B cell (primary cell): ENCODE measurements at regions not wholly inside any gene's neighbourhood (a gene's known extent, or its start where the extent isn't known, plus 50 kb on each side); places are given as distances from the start of the nearest gene placed in this dataset.

ENCODE experiments used
- ATAC-seq: fragments of 200-7000 bp; cut with Tn5 transposase; one replicate; pipeline ENCODE4 v1.10.0; 2021; ENCODE audit warnings: low read depth, mild to moderate bottlenecking, moderate number of reproducible peaks, moderate library complexity
- CTCF ChIA-PET: fragments of 350-600 bp; sonication (Branson Sonifier 250); formaldehyde crosslinking; loops from one replicate; lab custom pipeline; 2021; ENCODE audit warnings: antibody characterized with exemption, inconsistent platforms; lab: Charles Lee
- POLR2A ChIA-PET: fragments of 350-600 bp; sonication (Branson Sonifier 250); formaldehyde crosslinking; loops from one replicate; lab custom pipeline; 2021; ENCODE audit warnings: antibody characterized with exemption; lab: Charles Lee
- DNase-seq: peaks from one replicate; pipeline ENCODE4 v3.0.0; 2013
- H2AFZ ChIP-seq: 2 replicates; pipeline ENCODE4 v1.6.1; 2012; ENCODE audit warnings: mild to moderate bottlenecking, low read depth, low read length; ENCODE audit not compliant: insufficient read depth, poor library complexity, severe bottlenecking
- H3K27ac ChIP-seq, 2 donors: 1 replicate in 1 of 2; 2 replicates in 1 of 2; pipeline ENCODE4 v1.5.1; 2012 to 2013; ENCODE audit warnings: low read length in 2 of 2, mild to moderate bottlenecking in 2 of 2, moderate library complexity in 1 of 2
- H3K27me3 ChIP-seq, 4 experiments: fragments of 200-600 bp in 1 of 4; sonication (generic) in 1 of 4; replicated peaks in 1 of 4; 1 replicate in 2 of 4; 2 replicates in 2 of 4; pipeline versions ENCODE4 v1.6.1 to v1.7.0; 2013 to 2016; ENCODE audit warnings: low read length in 3 of 4, mild to moderate bottlenecking in 2 of 4, mixed read lengths in 1 of 4, moderate library complexity in 1 of 4; ENCODE audit not compliant: insufficient read depth in 4 of 4, control insufficient read depth in 3 of 4; ENCODE audit errors: control extremely low read depth in 1 of 4
- H3K36me3 ChIP-seq, 2 experiments: replicated peaks in 1 of 2; 1 replicate in 1 of 2; 2 replicates in 1 of 2; pipeline versions ENCODE4 v1.6.1 to v1.7.1; 2013; ENCODE audit warnings: low read length in 1 of 2; ENCODE audit not compliant: insufficient read depth in 2 of 2, control insufficient read depth in 1 of 2; ENCODE audit errors: control extremely low read depth in 1 of 2, extremely low read depth in 1 of 2
- H3K4me1 ChIP-seq, 2 donors: fragments of 200-600 bp in 1 of 2; sonication (generic) in 1 of 2; 1 replicate in 1 of 2; 2 replicates in 1 of 2; pipeline versions ENCODE4 v1.5.1 to v1.6.1; 2013 to 2017; ENCODE audit warnings: low read length in 2 of 2; ENCODE audit not compliant: control insufficient read depth in 2 of 2, insufficient read depth in 2 of 2
- H3K4me2 ChIP-seq: replicated peaks from 2 replicates; pipeline ENCODE3; 2012; ENCODE audit warnings: mild to moderate bottlenecking, low read depth, low read length; ENCODE audit not compliant: poor library complexity, severe bottlenecking
- H3K4me3 ChIP-seq, 5 experiments: fragments of 200-600 bp in 1 of 5; sonication (generic) in 1 of 5; 1 replicate in 3 of 5; 2 replicates in 2 of 5; pipeline versions ENCODE4 v1.5.1 to v1.7.0; 2011 to 2016; ENCODE audit warnings: low read length in 4 of 5, mild to moderate bottlenecking in 4 of 5, low read depth in 2 of 5, control low read depth in 1 of 5, moderate library complexity in 1 of 5; ENCODE audit not compliant: insufficient read depth in 1 of 5; ENCODE audit errors: control extremely low read depth in 1 of 5, extremely low read depth in 1 of 5
- H3K79me2 ChIP-seq: fragments of 200-600 bp; sonication (generic); one replicate; pipeline ENCODE4 v1.6.0; 2016; ENCODE audit warnings: low read length; ENCODE audit not compliant: control insufficient read depth, insufficient read depth
- H3K9ac ChIP-seq: fragments of 200-600 bp; sonication (generic); 2 replicates; pipeline ENCODE4 v1.6.1; 2017; ENCODE audit warnings: mild to moderate bottlenecking, low read length, moderate library complexity
- H3K9me3 ChIP-seq, 3 donors: one replicate each; pipeline versions ENCODE4 v1.6.1 to v1.7.1; 2013; ENCODE audit warnings: low read length in 2 of 3; ENCODE audit not compliant: control insufficient read depth in 2 of 3, insufficient read depth in 1 of 3; ENCODE audit errors: control extremely low read depth in 1 of 3
- H4K20me1 ChIP-seq: 2 replicates; pipeline ENCODE4 v1.6.0; 2012; ENCODE audit warnings: mild to moderate bottlenecking, low read length; ENCODE audit not compliant: insufficient read depth, control insufficient read depth, poor library complexity, severe bottlenecking
- H3K27ac Mint-ChIP-seq: one replicate; pipeline ENCODE4 v1.8.0; 2021; ENCODE audit warnings: mixed read lengths
- H3K27me3 Mint-ChIP-seq: one replicate; pipeline ENCODE4 v1.8.0; 2021; ENCODE audit warnings: mixed read lengths
- H3K4me1 Mint-ChIP-seq: one replicate; pipeline ENCODE4 v1.8.0; 2021; ENCODE audit warnings: mixed read lengths
- H3K4me3 Mint-ChIP-seq: one replicate; pipeline ENCODE4 v1.8.0; 2021; ENCODE audit warnings: mixed read lengths
- H3K9me3 Mint-ChIP-seq: one replicate; pipeline ENCODE4 v1.8.0; 2022; ENCODE audit warnings: mixed read lengths; ENCODE audit not compliant: insufficient read depth
- EZH2 ChIP-seq: IDR thresholded peaks from 2 replicates; pipeline ENCODE4 v1.6.1; 2012; ENCODE audit warnings: borderline replicate concordance, low read depth, mild to moderate bottlenecking, moderate library complexity, low read length; ENCODE audit not compliant: insufficient read depth, poor library complexity, severe bottlenecking
- WGBS: methylation state at CpG from one replicate; pipeline ENCODE4 v1.1.5; 2013; ENCODE audit warnings: missing lambda C conversion rate; ENCODE audit not compliant: insufficient coverage; 5-methylcytosine and 5-hydroxymethylcytosine counted together
- intact Hi-C: fragments of 100-400 bp; cut with micrococcal nuclease; formaldehyde crosslinking; loops from one replicate; pipeline ENCODE4 v1.10.0; 2022
- TF ChIP-seq, protein P1 (sequence below): fragments of 200-600 bp; IDR thresholded peaks from one replicate; pipeline ENCODE4 v1.8.0; 2022; ENCODE audit warnings: antibody characterized with exemption, mild to moderate bottlenecking

GRCh38 chr17:53101706-53102105, 721.0 kb upstream of the KIF2B start:
- Mint-ChIP-seq H3K27ac (no peak overlapping the region), H3K27me3 (no peaks in the 10 kb centered on the region), H3K4me1 (no peaks in the 10 kb centered on the region), H3K9me3 (no peaks in the 10 kb centered on the region), H3K4me3 (no peak overlapping the region)
- Histone ChIP-seq H3K9me3 (peaks cover 0 to 4% (median 0%) of the 10 kb centered on the region in 3 donors), H3K27ac (no peak overlapping the region), H3K27me3 (no peaks in the 10 kb centered on the region), H2AFZ (no peak overlapping the region), H3K79me2 (no peaks in the 10 kb centered on the region), H3K4me3 (no peak overlapping the region), H3K9ac (no peak overlapping the region), H3K36me3 (no peaks in the 10 kb centered on the region), H4K20me1 (no peaks in the 10 kb centered on the region), H3K4me1 (no peaks in the 10 kb centered on the region), H3K4me2 (no peak overlapping the region)
- intact Hi-C loops, result no loop called here
- ChIA-PET POLR2A (no interaction called here), CTCF (no interaction called here)
- DNase-seq (no peak), ATAC-seq (no peak)
- TF ChIP-seq EZH2, result no peak
- TF ChIP-seq, protein P1, sequence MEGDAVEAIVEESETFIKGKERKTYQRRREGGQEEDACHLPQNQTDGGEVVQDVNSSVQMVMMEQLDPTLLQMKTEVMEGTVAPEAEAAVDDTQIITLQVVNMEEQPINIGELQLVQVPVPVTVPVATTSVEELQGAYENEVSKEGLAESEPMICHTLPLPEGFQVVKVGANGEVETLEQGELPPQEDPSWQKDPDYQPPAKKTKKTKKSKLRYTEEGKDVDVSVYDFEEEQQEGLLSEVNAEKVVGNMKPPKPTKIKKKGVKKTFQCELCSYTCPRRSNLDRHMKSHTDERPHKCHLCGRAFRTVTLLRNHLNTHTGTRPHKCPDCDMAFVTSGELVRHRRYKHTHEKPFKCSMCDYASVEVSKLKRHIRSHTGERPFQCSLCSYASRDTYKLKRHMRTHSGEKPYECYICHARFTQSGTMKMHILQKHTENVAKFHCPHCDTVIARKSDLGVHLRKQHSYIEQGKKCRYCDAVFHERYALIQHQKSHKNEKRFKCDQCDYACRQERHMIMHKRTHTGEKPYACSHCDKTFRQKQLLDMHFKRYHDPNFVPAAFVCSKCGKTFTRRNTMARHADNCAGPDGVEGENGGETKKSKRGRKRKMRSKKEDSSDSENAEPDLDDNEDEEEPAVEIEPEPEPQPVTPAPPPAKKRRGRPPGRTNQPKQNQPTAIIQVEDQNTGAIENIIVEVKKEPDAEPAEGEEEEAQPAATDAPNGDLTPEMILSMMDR, result no peak
- WGBS, result 90% methylated on average over 2 of the region's 2 CpGs

GRCh38 chr17:53100126-53100525, 722.6 kb upstream of the KIF2B start:
- DNase-seq (no peak), ATAC-seq (no peak)
- Histone ChIP-seq H3K27me3 (no peaks in the 10 kb centered on the region), H3K4me1 (no peaks in the 10 kb centered on the region), H3K4me3 (no peak overlapping the region), H4K20me1 (no peaks in the 10 kb centered on the region), H3K27ac (no peak overlapping the region), H3K9me3 (peaks cover 0 to 4% (median 0%) of the 10 kb centered on the region in 3 donors), H3K36me3 (no peaks in the 10 kb centered on the region), H3K4me2 (no peak overlapping the region), H3K79me2 (no peaks in the 10 kb centered on the region), H2AFZ (no peak overlapping the region), H3K9ac (no peak overlapping the region)
- intact Hi-C loops, result no loop called here
- TF ChIP-seq, protein P1, result no peak
- TF ChIP-seq EZH2, result no peak
- H3K27ac Mint-ChIP-seq, result no peak overlapping the region
- H3K9me3 Mint-ChIP-seq, result no peaks in the 10 kb centered on the region
- WGBS, result no CpG with 5 or more reads among the region's 3 CpGs
- H3K4me1 Mint-ChIP-seq, result no peaks in the 10 kb centered on the region
- ChIA-PET CTCF (no interaction called here), POLR2A (no interaction called here)
- no peak overlapping the region for H3K4me3 Mint-ChIP-seq
- no peaks in the 10 kb centered on the region for H3K27me3 Mint-ChIP-seq
